ENCODE measurements at regions not wholly inside any gene's neighbourhood (a gene's known extent, or its start where the extent isn't known, plus 50 kb on each side); places are given as distances from the start of the nearest gene placed in this dataset.

- no peak for DNase-seq
These were observed 229.5 kb upstream of the ADARB2 start for GRCh38 chr10:1966712-1967376.

- no peak for DNase-seq
These were observed 227.2 kb upstream of the ADARB2 start for GRCh38 chr10:1964476-1964875.

GRCh38 chr10:1963341-1963740, 226.0 kb upstream of the ADARB2 start:
- no peak for DNase-seq

- no peak for DNase-seq
These were observed 224.7 kb upstream of the ADARB2 start for GRCh38 chr10:1961989-1962388.

GRCh38 chr10:1960982-1961381, 223.7 kb upstream of the ADARB2 start:
- no peak for DNase-seq

- DNase-seq, result no peak
These were observed 219.7 kb upstream of the ADARB2 start for GRCh38 chr10:1957057-1957456.

- DNase-seq, result no peak
These were observed 217.0 kb upstream of the ADARB2 start for GRCh38 chr10:1954300-1954699.

GRCh38 chr10:1952126-1953095, 215.1 kb upstream of the ADARB2 start:
- no peak for DNase-seq

GRCh38 chr10:1950803-1951495, 213.6 kb upstream of the ADARB2 start:
- no peak for DNase-seq

GRCh38 chr10:1947464-1948003, 210.2 kb upstream of the ADARB2 start:
- DNase-seq, result no peak

GRCh38 chr10:1944487-1944886, 207.2 kb upstream of the ADARB2 start:
- DNase-seq, result no peak

GRCh38 chr10:1942478-1942877, 205.2 kb upstream of the ADARB2 start:
- no peak for DNase-seq

- no peak for DNase-seq
These were observed 201.7 kb upstream of the ADARB2 start for GRCh38 chr10:1939016-1939415.

- DNase-seq, result no peak
These were observed 201.0 kb upstream of the ADARB2 start for GRCh38 chr10:1938317-1938716.

GRCh38 chr10:1935912-1936311, 198.6 kb upstream of the ADARB2 start:
- no peak for DNase-seq

GRCh38 chr10:1933215-1933614, 195.9 kb upstream of the ADARB2 start:
- DNase-seq, result no peak

GRCh38 chr10:1932692-1933094, 195.4 kb upstream of the ADARB2 start:
- no peak for DNase-seq

GRCh38 chr10:1928606-1929005, 191.3 kb upstream of the ADARB2 start:
- no peak for DNase-seq

- DNase-seq, result no peak
These were observed 186.7 kb upstream of the ADARB2 start for GRCh38 chr10:1923998-1924397.

GRCh38 chr10:1923586-1923985, 186.3 kb upstream of the ADARB2 start:
- DNase-seq, result no peak

GRCh38 chr10:1920941-1921340, 183.6 kb upstream of the ADARB2 start:
- no peak for DNase-seq

GRCh38 chr10:1920127-1920526, 182.8 kb upstream of the ADARB2 start:
- no peak for DNase-seq

GRCh38 chr10:1911771-1912170, 174.4 kb upstream of the ADARB2 start:
- no peak for DNase-seq
